ENCODE measurements at regions not wholly inside any gene's neighbourhood (a gene's known extent, or its start where the extent isn't known, plus 50 kb on each side); places are given as distances from the start of the nearest gene placed in this dataset.

DNA sequence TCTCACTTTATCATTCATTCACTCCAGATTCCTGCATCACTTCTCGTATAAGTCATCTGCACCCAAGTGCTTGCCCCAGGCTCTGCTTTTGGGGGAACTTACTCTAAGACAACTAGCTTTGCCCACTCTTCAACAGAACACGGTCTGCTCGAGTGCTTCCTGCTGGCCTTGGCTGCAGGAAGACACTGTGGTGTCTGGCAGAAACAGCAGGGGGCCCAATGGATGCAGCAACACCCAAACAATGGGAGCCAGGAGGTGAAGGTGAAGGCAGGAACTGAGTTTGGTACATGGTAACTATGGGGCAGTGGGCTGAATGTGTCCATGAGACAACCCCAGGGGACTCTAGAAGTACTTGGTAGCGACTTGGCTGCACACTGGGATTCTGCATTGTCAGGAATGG, 344.0 kb downstream of the REEP3 start:
- Mint-ChIP-seq H3K27me3 (peaks cover 29 to 42% of the 10 kb centered on the region in 2 donors), H3K4me3 (no peak overlapping the region), H3K36me3 (no peaks in the 10 kb centered on the region), H3K27ac (no peak overlapping the region), H3K9me3 (no peaks in the 10 kb centered on the region), H3K4me1 (peaks cover 9 to 12% (median 9%) of the 10 kb centered on the region in 3 donors)
- Histone ChIP-seq H3K4me1 (ENCODE audit: insufficient read depth, low read length) (peaks cover 8% of the 10 kb centered on the region), H3K4me3 (ENCODE audit: low read length) (no peak overlapping the region), H3K9me3 (ENCODE audit: low read length) (no peaks in the 10 kb centered on the region), H3K36me3 (ENCODE audit: insufficient read depth, low read length) (no peaks in the 10 kb centered on the region), H3K27ac (ENCODE audit: low read depth, low read length) (no peak overlapping the region), H3K27me3 (ENCODE audit: insufficient read depth, low read length, poor library complexity, severe bottlenecking) (no peaks in the 10 kb centered on the region)
- POLR2A ChIA-PET, result no interaction called here
- no peak for DNase-seq
- CTCF ChIA-PET, result no interaction called here

DNA sequence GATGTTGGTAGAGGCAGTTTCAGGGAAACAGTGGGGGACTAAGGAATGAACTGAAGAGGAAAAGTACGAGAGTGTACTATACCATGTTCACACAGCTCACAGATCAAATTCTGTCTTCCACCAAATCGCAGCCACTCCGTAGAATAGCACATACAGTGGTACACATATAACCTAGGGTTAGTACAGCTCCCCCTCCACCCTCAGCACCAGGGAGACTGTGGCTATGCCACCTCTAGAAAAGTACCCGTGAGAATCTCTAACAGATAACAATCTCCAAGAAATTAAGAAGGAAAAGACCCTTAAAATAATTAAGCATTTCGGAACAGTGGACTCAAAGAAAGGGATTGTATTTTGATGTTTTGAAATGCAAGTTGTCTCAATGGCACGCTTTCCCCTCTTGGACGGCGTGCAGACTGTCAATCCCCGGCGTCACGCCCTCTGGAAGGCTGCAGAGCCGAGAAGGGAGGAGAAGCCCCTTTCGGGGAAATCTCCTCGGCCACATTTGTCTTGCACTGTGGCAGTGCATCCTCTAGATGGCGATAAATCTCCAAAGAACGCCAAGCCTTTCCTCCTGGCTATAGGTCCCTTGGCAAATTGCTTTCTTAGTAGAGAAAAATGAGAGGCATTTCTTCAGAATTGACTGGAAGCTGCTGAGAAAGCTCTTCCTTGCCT, 345.0 kb downstream of the REEP3 start:
- CTCF ChIA-PET, result interaction anchor here (0.8 to 1.3 kb wide), 5 partner anchors 10 to 700 kb away, joined by 3 to 5 read pairs (median 4); no protein-coding TSS in a partner anchor
- no peak overlapping the region for H3K27ac ChIP-seq (ENCODE audit: low read depth, low read length)

DNA sequence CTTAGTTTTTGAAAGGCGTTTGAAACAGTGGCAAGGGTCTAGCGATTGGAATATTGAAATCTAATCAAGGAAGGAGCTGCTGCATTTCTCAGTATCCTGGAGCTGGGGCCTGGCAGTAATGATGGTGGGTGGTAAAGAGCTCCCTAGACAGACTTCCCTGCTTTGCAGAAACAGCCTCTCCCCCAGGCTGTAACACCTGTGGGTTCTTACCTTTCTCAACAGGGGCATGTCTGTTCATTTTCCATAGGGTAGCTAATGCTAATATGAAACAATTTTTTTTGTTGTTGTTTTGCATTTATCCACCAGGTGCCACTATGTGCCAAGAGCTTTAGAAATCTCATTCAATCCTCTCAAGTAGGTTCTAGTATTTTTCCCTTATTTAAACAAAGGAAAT, 345.5 kb downstream of the REEP3 start:
- Mint-ChIP-seq H3K36me3 (no peaks in the 10 kb centered on the region), H3K27ac (no peak overlapping the region), H3K9me3 (no peaks in the 10 kb centered on the region), H3K4me3 (peak overlapping the region in 1 of 7 donors; percentile 37), H3K4me1 (peaks cover 9 to 12% (median 9%) of the 10 kb centered on the region in 3 donors), H3K27me3 (peaks cover 26 to 42% of the 10 kb centered on the region in 2 donors)
- POLR2A ChIA-PET, result no interaction called here
- H3K4me3 ChIP-seq (ENCODE audit: low read length), result no peak overlapping the region
- no peaks in the 10 kb centered on the region for H3K36me3 ChIP-seq (ENCODE audit: insufficient read depth, low read length)
- H3K9me3 ChIP-seq (ENCODE audit: low read length), result no peaks in the 10 kb centered on the region
- H3K4me1 ChIP-seq (ENCODE audit: insufficient read depth, low read length), result peaks cover 8% of the 10 kb centered on the region
- no peak overlapping the region for H3K27ac ChIP-seq (ENCODE audit: low read depth, low read length)
- CTCF ChIA-PET, result interaction anchor here (0.8 to 1.3 kb wide), 5 partner anchors 9 to 700 kb away, joined by 3 to 5 read pairs (median 4); no protein-coding TSS in a partner anchor
- no peaks in the 10 kb centered on the region for H3K27me3 ChIP-seq (ENCODE audit: insufficient read depth, low read length, poor library complexity, severe bottlenecking)
- DNase-seq, result no peak

More for the DNA sequence above, 345.0 kb downstream of the REEP3 start:
- Mint-ChIP-seq H3K4me1 (peaks cover 9 to 12% (median 9%) of the 10 kb centered on the region in 3 donors), H3K36me3 (no peaks in the 10 kb centered on the region), H3K9me3 (no peaks in the 10 kb centered on the region), H3K27ac (peak overlapping the region in 1 of 8 donors; percentile 1), H3K27me3 (peaks cover 25 to 42% of the 10 kb centered on the region in 2 donors), H3K4me3 (peak overlapping the region in 4 of 7 donors; percentile 8 to 42 (median 18))
- peak in 4 of 5 donors; percentile 10 to 49 (median 18) for DNase-seq
- Histone ChIP-seq H3K9me3 (ENCODE audit: low read length) (no peaks in the 10 kb centered on the region), H3K4me1 (ENCODE audit: insufficient read depth, low read length) (peaks cover 8% of the 10 kb centered on the region), H3K4me3 (ENCODE audit: low read length) (no peak overlapping the region), H3K27me3 (ENCODE audit: insufficient read depth, low read length, poor library complexity, severe bottlenecking) (no peaks in the 10 kb centered on the region), H3K36me3 (ENCODE audit: insufficient read depth, low read length) (no peaks in the 10 kb centered on the region)
- POLR2A ChIA-PET, result no interaction called here

DNA sequence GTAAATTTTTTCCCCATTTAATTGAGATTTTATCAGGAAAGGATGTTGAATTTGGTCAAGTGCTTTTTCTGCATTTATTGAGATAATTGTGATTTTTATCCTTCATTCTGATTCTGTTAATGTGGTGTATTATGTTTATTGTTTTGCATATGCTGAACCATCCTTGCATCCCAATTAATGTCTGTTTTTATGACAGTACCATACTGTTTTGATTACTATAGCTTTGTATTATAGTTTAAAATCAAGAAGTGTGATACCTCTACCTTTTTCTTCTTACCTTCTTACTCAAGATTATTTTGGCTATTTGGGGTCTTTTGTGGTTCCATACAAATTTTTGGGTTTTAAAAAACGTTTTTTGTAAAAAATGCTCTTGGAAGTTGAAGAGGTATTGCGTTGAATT, 357.2 kb downstream of the REEP3 start:
- H3K4me3 Mint-ChIP-seq, result no peak overlapping the region
- H3K4me1 ChIP-seq (ENCODE audit: insufficient read depth, low read length), result no peaks in the 10 kb centered on the region
- no peaks in the 10 kb centered on the region for H3K36me3 Mint-ChIP-seq
- no peak overlapping the region for H3K27ac Mint-ChIP-seq
- POLR2A ChIA-PET, result no interaction called here
- peaks cover 2 to 4% of the 10 kb centered on the region in 2 donors for H3K27me3 Mint-ChIP-seq
- no peaks in the 10 kb centered on the region for H3K27me3 ChIP-seq (ENCODE audit: insufficient read depth, low read length, poor library complexity, severe bottlenecking)
- no peak overlapping the region for H3K27ac ChIP-seq (ENCODE audit: low read depth, low read length)
- DNase-seq, result no peak
- H3K9me3 Mint-ChIP-seq, result peaks cover 3 to 19% (median 11%) of the 10 kb centered on the region in 5 donors
- no peaks in the 10 kb centered on the region for H3K36me3 ChIP-seq (ENCODE audit: insufficient read depth, low read length)
- H3K9me3 ChIP-seq (ENCODE audit: low read length), result no peaks in the 10 kb centered on the region
- CTCF ChIA-PET, result no interaction called here
- H3K4me3 ChIP-seq (ENCODE audit: low read length), result no peak overlapping the region
- no peaks in the 10 kb centered on the region for H3K4me1 Mint-ChIP-seq

DNA sequence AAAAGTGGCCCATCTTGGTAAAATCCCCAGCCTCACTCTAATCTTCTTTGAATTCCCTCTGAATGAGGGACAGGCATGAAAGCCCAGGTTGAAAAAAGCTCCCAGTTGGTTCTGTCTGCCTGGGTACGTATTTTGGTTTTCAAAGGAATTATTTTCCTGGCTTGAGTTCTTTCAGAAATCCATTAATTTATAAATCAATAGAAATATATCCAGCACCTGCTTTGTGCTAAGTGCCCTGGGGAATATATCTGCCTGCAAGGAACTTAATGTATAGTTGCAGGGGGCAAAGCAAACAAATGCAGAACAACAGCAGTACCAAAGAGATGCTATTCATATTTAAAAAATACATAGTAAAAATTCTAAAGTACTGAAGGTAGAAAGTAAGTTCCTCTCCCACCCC, 362.7 kb downstream of the REEP3 start:
- H3K9me3 ChIP-seq (ENCODE audit: low read length), result no peaks in the 10 kb centered on the region
- no peak overlapping the region for H3K27ac ChIP-seq (ENCODE audit: low read depth, low read length)
- Mint-ChIP-seq H3K36me3 (no peaks in the 10 kb centered on the region), H3K9me3 (peaks cover 0 to 13% (median 6%) of the 10 kb centered on the region in 5 donors), H3K27me3 (peaks cover 2 to 4% of the 10 kb centered on the region in 2 donors), H3K4me1 (no peaks in the 10 kb centered on the region), H3K4me3 (no peak overlapping the region), H3K27ac (no peak overlapping the region)
- no peak for DNase-seq
- H3K4me3 ChIP-seq (ENCODE audit: low read length), result no peak overlapping the region
- ChIA-PET CTCF (no interaction called here), POLR2A (no interaction called here)
- H3K27me3 ChIP-seq (ENCODE audit: insufficient read depth, low read length, poor library complexity, severe bottlenecking), result no peaks in the 10 kb centered on the region
- no peaks in the 10 kb centered on the region for H3K4me1 ChIP-seq (ENCODE audit: insufficient read depth, low read length)
- H3K36me3 ChIP-seq (ENCODE audit: insufficient read depth, low read length), result no peaks in the 10 kb centered on the region

DNA sequence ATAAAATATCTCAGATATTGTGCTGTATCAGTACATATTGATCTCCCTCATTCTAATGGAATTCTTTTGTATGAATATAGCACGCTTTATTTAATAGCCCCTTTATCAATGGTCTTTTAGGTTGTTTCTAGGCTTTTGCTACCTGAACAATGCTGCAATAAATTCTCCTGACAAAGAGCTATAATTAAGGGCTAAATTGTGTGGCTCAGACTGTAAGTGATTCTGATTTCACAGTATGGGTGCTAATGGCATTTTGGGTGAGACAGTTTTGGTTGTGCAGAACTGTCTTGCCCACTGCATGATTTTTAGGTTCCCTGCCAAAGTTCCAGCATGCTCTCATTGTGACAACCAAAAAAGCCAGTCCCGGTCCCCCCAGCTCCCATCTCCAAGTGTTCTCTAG, 363.2 kb downstream of the REEP3 start:
- ChIA-PET POLR2A (no interaction called here), CTCF (no interaction called here)
- H3K27me3 ChIP-seq (ENCODE audit: insufficient read depth, low read length, poor library complexity, severe bottlenecking), result no peaks in the 10 kb centered on the region
- DNase-seq, result no peak
- no peak overlapping the region for H3K27ac ChIP-seq (ENCODE audit: low read depth, low read length)
- H3K27me3 Mint-ChIP-seq, result peaks cover 2 to 4% of the 10 kb centered on the region in 2 donors
- H3K36me3 Mint-ChIP-seq, result no peaks in the 10 kb centered on the region
- no peaks in the 10 kb centered on the region for H3K9me3 ChIP-seq (ENCODE audit: low read length)
- H3K4me1 ChIP-seq (ENCODE audit: insufficient read depth, low read length), result no peaks in the 10 kb centered on the region
- H3K9me3 Mint-ChIP-seq, result peaks cover 0 to 9% (median 5%) of the 10 kb centered on the region in 5 donors
- no peaks in the 10 kb centered on the region for H3K4me1 Mint-ChIP-seq
- H3K36me3 ChIP-seq (ENCODE audit: insufficient read depth, low read length), result no peaks in the 10 kb centered on the region
- no peak overlapping the region for H3K27ac Mint-ChIP-seq
- no peak overlapping the region for H3K4me3 ChIP-seq (ENCODE audit: low read length)
- no peak overlapping the region for H3K4me3 Mint-ChIP-seq

DNA sequence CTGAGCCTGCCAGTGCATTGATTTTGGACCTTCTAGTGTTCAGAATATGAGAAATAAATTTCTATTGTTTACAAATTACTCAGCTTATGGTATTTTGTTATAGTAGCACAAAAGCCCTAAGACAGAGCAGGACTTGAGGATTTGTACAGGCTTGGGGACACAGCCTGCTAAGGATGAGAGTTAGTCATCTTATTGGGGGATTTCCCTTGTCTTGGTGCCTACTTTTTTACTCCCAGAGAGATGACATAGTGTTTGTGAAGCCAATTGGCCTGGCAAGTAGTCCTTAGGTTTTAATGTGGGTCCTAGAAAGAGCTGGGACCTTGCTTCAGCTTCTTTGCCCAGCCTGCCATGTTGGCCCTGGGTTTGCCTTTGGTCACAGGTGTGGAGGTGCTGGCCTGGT, 364.0 kb downstream of the REEP3 start:
- Histone ChIP-seq H3K4me3 (ENCODE audit: low read length) (no peak overlapping the region), H3K27ac (ENCODE audit: low read depth, low read length) (no peak overlapping the region), H3K27me3 (ENCODE audit: insufficient read depth, low read length, poor library complexity, severe bottlenecking) (no peaks in the 10 kb centered on the region), H3K9me3 (ENCODE audit: low read length) (no peaks in the 10 kb centered on the region), H3K36me3 (ENCODE audit: insufficient read depth, low read length) (no peaks in the 10 kb centered on the region), H3K4me1 (ENCODE audit: insufficient read depth, low read length) (no peaks in the 10 kb centered on the region)
- peaks cover 2 to 8% of the 10 kb centered on the region in 2 donors for H3K27me3 Mint-ChIP-seq
- H3K27ac Mint-ChIP-seq, result no peak overlapping the region
- H3K4me1 Mint-ChIP-seq, result no peaks in the 10 kb centered on the region
- CTCF ChIA-PET, result no interaction called here
- H3K9me3 Mint-ChIP-seq, result peaks cover 0 to 2% (median 0%) of the 10 kb centered on the region in 5 donors
- H3K4me3 Mint-ChIP-seq, result no peak overlapping the region
- DNase-seq, result no peak
- POLR2A ChIA-PET, result no interaction called here
- no peaks in the 10 kb centered on the region for H3K36me3 Mint-ChIP-seq

DNA sequence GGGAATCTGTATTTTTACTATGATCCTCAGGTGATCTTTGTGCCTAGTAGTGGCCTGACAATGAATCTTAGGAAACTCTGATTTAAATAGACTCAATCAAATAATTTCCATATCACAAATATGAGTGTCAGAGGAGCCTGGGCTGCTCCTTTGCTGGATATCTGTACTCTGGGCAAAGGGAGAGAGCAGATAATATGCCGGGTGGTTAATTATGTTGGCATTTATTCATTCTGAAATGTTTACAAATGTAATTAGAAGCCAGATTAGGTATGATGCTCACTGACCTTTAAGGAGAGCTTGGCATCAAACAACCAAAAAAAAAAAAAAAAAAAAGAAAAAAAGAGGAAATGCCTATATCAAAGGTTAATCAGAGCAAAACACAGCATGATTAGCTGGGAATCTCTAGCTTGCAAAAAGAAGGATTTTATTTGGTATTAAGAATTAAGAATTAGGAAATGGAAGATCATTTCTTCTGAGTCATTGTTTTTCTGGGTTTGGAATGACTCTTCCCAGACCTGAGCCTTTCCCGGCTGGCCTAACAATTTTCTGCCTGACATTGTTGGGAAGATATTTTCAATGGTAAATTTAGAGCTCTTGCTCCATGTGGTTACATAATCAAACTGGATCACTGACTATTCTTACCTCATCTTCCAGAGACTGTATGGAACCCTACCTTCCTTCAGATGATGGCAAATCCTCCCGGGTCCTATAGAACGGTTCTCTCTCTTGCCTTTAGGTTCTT, 365.3 kb downstream of the REEP3 start:
- Mint-ChIP-seq H3K9me3 (peaks cover 0 to 2% (median 0%) of the 10 kb centered on the region in 5 donors), H3K36me3 (no peaks in the 10 kb centered on the region), H3K27ac (no peak overlapping the region), H3K27me3 (peaks cover 0 to 8% of the 10 kb centered on the region in 2 donors), H3K4me3 (no peak overlapping the region), H3K4me1 (no peaks in the 10 kb centered on the region)
- no peaks in the 10 kb centered on the region for H3K27me3 ChIP-seq (ENCODE audit: insufficient read depth, low read length, poor library complexity, severe bottlenecking)
- DNase-seq, result no peak
- no peak overlapping the region for H3K4me3 ChIP-seq (ENCODE audit: low read length)
- CTCF ChIA-PET, result interaction anchor here (1.1 kb wide), 1 partner anchor 20 kb away, joined by 4 read pairs; no protein-coding TSS in a partner anchor
- H3K27ac ChIP-seq (ENCODE audit: low read depth, low read length), result no peak overlapping the region
- H3K36me3 ChIP-seq (ENCODE audit: insufficient read depth, low read length), result no peaks in the 10 kb centered on the region
- H3K9me3 ChIP-seq (ENCODE audit: low read length), result no peaks in the 10 kb centered on the region
- POLR2A ChIA-PET, result no interaction called here
- H3K4me1 ChIP-seq (ENCODE audit: insufficient read depth, low read length), result no peaks in the 10 kb centered on the region

All from CD8-positive, alpha-beta memory T cell (primary cell).